Liver (tissue), 8 donors: ENCODE measurements at regions not wholly inside any gene's neighbourhood (a gene's known extent, or its start where the extent isn't known, plus 50 kb on each side); places are given as distances from the start of the nearest gene placed in this dataset.

Experiments used
- DNase-seq: peaks from one replicate; pipeline ENCODE4 v3.0.0-alpha.2; 2017; ENCODE audit warnings: low spot score
- H3K27ac ChIP-seq, 2 donors: one replicate each; pipeline ENCODE4 v1.7.0; 2013; ENCODE audit warnings: inconsistent platforms in 2 of 2, low read length in 2 of 2, control low read depth in 1 of 2, low read depth in 1 of 2, mild to moderate bottlenecking in 1 of 2
- H3K27me3 ChIP-seq, 4 donors: one replicate each; pipeline versions ENCODE4 v1.6.1 to v1.7.0; 2013; ENCODE audit warnings: low read length in 3 of 4, inconsistent platforms in 1 of 4, mild to moderate bottlenecking in 1 of 4, moderate library complexity in 1 of 4; ENCODE audit not compliant: control insufficient read depth in 4 of 4, insufficient read depth in 4 of 4
- H3K36me3 ChIP-seq, 4 donors: one replicate each; pipeline versions ENCODE4 v1.6.1 to v1.7.0; 2013; ENCODE audit warnings: low read length in 3 of 4, mild to moderate bottlenecking in 3 of 4, low read depth in 1 of 4, moderate library complexity in 1 of 4; ENCODE audit not compliant: control insufficient read depth in 4 of 4, insufficient read depth in 3 of 4
- H3K4me1 ChIP-seq, 4 donors: one replicate each; pipeline versions ENCODE4 v1.6.1 to v1.7.0; 2013; ENCODE audit warnings: low read length in 3 of 4, mild to moderate bottlenecking in 3 of 4, moderate library complexity in 1 of 4; ENCODE audit not compliant: control insufficient read depth in 4 of 4, insufficient read depth in 4 of 4
- H3K4me3 ChIP-seq, 3 donors: one replicate each; pipeline versions ENCODE4 v1.6.1 to v1.7.0; 2013; ENCODE audit warnings: low read length in 3 of 3, control low read depth in 1 of 3, low read depth in 1 of 3, mild to moderate bottlenecking in 1 of 3
- H3K9ac ChIP-seq, 2 donors: one replicate each; pipeline ENCODE4 v1.7.0; 2013; ENCODE audit warnings: low read length in 2 of 2, mild to moderate bottlenecking in 2 of 2, moderate library complexity in 2 of 2, control low read depth in 1 of 2, low read depth in 1 of 2
- H3K9me3 ChIP-seq, 4 donors: one replicate each; pipeline versions ENCODE4 v1.6.1 to v1.7.0; 2013; ENCODE audit warnings: low read length in 3 of 4; ENCODE audit not compliant: control insufficient read depth in 4 of 4
- FOXA1 ChIP-seq: IDR thresholded peaks from 2 replicates; pipeline ENCODE4 v1.6.1; 2016; ENCODE audit warnings: antibody characterized with exemption
- FOXA2 ChIP-seq: IDR thresholded peaks from 2 replicates; pipeline ENCODE4 v1.6.1; 2016; ENCODE audit warnings: antibody characterized with exemption
- GABPA ChIP-seq, 2 donors: IDR thresholded peaks in 1 of 2; conservative IDR thresholded peaks in 1 of 2; 2 replicates each; pipeline ENCODE4 v1.6.1; 2016; ENCODE audit warnings: antibody characterized with exemption in 2 of 2, mild to moderate bottlenecking in 1 of 2, moderate library complexity in 1 of 2
- HNF4A ChIP-seq, 2 donors: conservative IDR thresholded peaks; 2 replicates each; pipeline ENCODE4 v1.6.1; 2016; ENCODE audit warnings: antibody characterized with exemption in 2 of 2, mild to moderate bottlenecking in 2 of 2
- HNF4G ChIP-seq: IDR thresholded peaks from 2 replicates; pipeline ENCODE4 v1.6.1; 2016; ENCODE audit warnings: antibody characterized with exemption
- JUND ChIP-seq, 2 donors: IDR thresholded peaks; 2 replicates each; pipeline ENCODE4 v1.6.1; 2016; ENCODE audit warnings: antibody characterized with exemption in 2 of 2
- MAX ChIP-seq: IDR thresholded peaks from 2 replicates; pipeline ENCODE4 v1.6.1; 2016; ENCODE audit warnings: antibody characterized with exemption
- NR2F2 ChIP-seq: IDR thresholded peaks from 2 replicates; pipeline ENCODE4 v1.6.1; 2016; ENCODE audit warnings: antibody characterized with exemption
- RAD21 ChIP-seq, 2 donors: IDR thresholded peaks; 2 replicates each; pipeline ENCODE4 v1.6.1; 2016; ENCODE audit warnings: antibody characterized with exemption in 2 of 2, mild to moderate bottlenecking in 2 of 2
- REST ChIP-seq: IDR thresholded peaks from 2 replicates; pipeline ENCODE4 v1.6.1; 2016; ENCODE audit warnings: antibody characterized with exemption, mild to moderate bottlenecking
- RXRA ChIP-seq, 2 donors: IDR thresholded peaks; 2 replicates each; pipeline ENCODE4 v1.6.1; 2017 to 2018; ENCODE audit warnings: antibody characterized with exemption in 2 of 2, mild to moderate bottlenecking in 1 of 2
- SP1 ChIP-seq: IDR thresholded peaks from 2 replicates; pipeline ENCODE4 v1.6.1; 2018; ENCODE audit warnings: antibody characterized with exemption, mild to moderate bottlenecking
- TAF1 ChIP-seq: conservative IDR thresholded peaks from 2 replicates; pipeline ENCODE4 v1.6.1; 2016; ENCODE audit warnings: antibody characterized with exemption, mild to moderate bottlenecking
- YY1 ChIP-seq: IDR thresholded peaks from 2 replicates; pipeline ENCODE4 v1.6.1; 2016; ENCODE audit warnings: antibody characterized with exemption, mild to moderate bottlenecking
- WGBS: extraction: QIAGEN DNeasy Blood & Tissue Kit; methylation state at CpG from one replicate; pipeline ENCODE4 v1.1.7; 2013; 5-methylcytosine and 5-hydroxymethylcytosine counted together
- TF ChIP-seq, protein P1 (sequence below): IDR thresholded peaks from 2 replicates; pipeline ENCODE4 v1.6.1; 2016; ENCODE audit warnings: antibody characterized with exemption
- TF ChIP-seq, protein P2 (sequence below): fragments of 150-350 bp; IDR thresholded peaks from 2 replicates; pipeline ENCODE4 v1.5.1; 2017; ENCODE audit warnings: improper control_type of control experiment, low read depth, low read length; ENCODE audit not compliant: missing input control
- TF ChIP-seq, protein P3 (sequence below): IDR thresholded peaks from 2 replicates; pipeline ENCODE4 v1.6.1; 2016; ENCODE audit warnings: antibody characterized with exemption
- donor health status: healthy.
- donor health status: healthy.
- donor health status: healthy.
- donor health status: healthy.
- donor health status: healthy.

- Histone ChIP-seq H3K27me3 (peaks cover 0 to 4% (median 0%) of the 10 kb centered on the region in 4 donors), H3K4me1 (no peaks in the 10 kb centered on the region), H3K4me3 (no peak overlapping the region), H3K9me3 (no peaks in the 10 kb centered on the region), H3K9ac (no peak overlapping the region), H3K27ac (no peak overlapping the region), H3K36me3 (no peaks in the 10 kb centered on the region)
- DNase-seq, result no peak
- TF ChIP-seq JUND (IDR thresholded peaks at IDR 0.05), result no peak
- no peak for TF ChIP-seq NR2F2
- TF ChIP-seq REST, result no peak
- TF ChIP-seq SP1, result no peak
- TF ChIP-seq, protein P1, sequence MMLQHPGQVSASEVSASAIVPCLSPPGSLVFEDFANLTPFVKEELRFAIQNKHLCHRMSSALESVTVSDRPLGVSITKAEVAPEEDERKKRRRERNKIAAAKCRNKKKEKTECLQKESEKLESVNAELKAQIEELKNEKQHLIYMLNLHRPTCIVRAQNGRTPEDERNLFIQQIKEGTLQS, result no peak
- TF ChIP-seq GABPA (IDR thresholded peaks at IDR 0.05 in 1 of 2, conservative IDR thresholded peaks at IDR 0.05 in 1 of 2), result no peak
- TF ChIP-seq FOXA2, result no peak
- no peak for TF ChIP-seq RAD21 (IDR thresholded peaks at IDR 0.05)
- TF ChIP-seq MAX, result no peak
- no peak for TF ChIP-seq RXRA (IDR thresholded peaks at IDR 0.05)
- no peak for TF ChIP-seq HNF4G
- TF ChIP-seq FOXA1, result no peak
- TF ChIP-seq, protein P2, sequence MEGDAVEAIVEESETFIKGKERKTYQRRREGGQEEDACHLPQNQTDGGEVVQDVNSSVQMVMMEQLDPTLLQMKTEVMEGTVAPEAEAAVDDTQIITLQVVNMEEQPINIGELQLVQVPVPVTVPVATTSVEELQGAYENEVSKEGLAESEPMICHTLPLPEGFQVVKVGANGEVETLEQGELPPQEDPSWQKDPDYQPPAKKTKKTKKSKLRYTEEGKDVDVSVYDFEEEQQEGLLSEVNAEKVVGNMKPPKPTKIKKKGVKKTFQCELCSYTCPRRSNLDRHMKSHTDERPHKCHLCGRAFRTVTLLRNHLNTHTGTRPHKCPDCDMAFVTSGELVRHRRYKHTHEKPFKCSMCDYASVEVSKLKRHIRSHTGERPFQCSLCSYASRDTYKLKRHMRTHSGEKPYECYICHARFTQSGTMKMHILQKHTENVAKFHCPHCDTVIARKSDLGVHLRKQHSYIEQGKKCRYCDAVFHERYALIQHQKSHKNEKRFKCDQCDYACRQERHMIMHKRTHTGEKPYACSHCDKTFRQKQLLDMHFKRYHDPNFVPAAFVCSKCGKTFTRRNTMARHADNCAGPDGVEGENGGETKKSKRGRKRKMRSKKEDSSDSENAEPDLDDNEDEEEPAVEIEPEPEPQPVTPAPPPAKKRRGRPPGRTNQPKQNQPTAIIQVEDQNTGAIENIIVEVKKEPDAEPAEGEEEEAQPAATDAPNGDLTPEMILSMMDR, result no peak
- no peak for TF ChIP-seq TAF1
- TF ChIP-seq YY1, result no peak
- TF ChIP-seq HNF4A (conservative IDR thresholded peaks at IDR 0.05), result no peak
- TF ChIP-seq, protein P3, sequence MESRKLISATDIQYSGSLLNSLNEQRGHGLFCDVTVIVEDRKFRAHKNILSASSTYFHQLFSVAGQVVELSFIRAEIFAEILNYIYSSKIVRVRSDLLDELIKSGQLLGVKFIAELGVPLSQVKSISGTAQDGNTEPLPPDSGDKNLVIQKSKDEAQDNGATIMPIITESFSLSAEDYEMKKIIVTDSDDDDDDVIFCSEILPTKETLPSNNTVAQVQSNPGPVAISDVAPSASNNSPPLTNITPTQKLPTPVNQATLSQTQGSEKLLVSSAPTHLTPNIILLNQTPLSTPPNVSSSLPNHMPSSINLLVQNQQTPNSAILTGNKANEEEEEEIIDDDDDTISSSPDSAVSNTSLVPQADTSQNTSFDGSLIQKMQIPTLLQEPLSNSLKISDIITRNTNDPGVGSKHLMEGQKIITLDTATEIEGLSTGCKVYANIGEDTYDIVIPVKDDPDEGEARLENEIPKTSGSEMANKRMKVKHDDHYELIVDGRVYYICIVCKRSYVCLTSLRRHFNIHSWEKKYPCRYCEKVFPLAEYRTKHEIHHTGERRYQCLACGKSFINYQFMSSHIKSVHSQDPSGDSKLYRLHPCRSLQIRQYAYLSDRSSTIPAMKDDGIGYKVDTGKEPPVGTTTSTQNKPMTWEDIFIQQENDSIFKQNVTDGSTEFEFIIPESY, result no peak
- WGBS, result 65% methylated on average over 3 of the region's 3 CpGs
Observed at GRCh38 chr7:20005081-20005480, 212.1 kb downstream of the MACC1 start.

- H3K27me3 ChIP-seq, result peaks cover 0 to 4% (median 0%) of the 10 kb centered on the region in 4 donors
- no peaks in the 10 kb centered on the region for H3K9me3 ChIP-seq
- H3K36me3 ChIP-seq, result no peaks in the 10 kb centered on the region
- no peak overlapping the region for H3K27ac ChIP-seq
- DNase-seq, result no peak
- H3K9ac ChIP-seq, result no peak overlapping the region
- H3K4me1 ChIP-seq, result no peaks in the 10 kb centered on the region
- TF ChIP-seq REST, result no peak
- TF ChIP-seq, protein P3, result no peak
- TF ChIP-seq, protein P1, result no peak
- no peak for TF ChIP-seq GABPA (IDR thresholded peaks at IDR 0.05 in 1 of 2, conservative IDR thresholded peaks at IDR 0.05 in 1 of 2)
- TF ChIP-seq NR2F2, result no peak
- WGBS, result 60% methylated on average over 1 of the region's 1 CpG
- H3K4me3 ChIP-seq, result no peak overlapping the region
Observed at GRCh38 chr7:19999681-20000080, 217.5 kb downstream of the MACC1 start.
